Choroid plexus epithelial cell (primary cell): ENCODE measurements at regions not wholly inside any gene's neighbourhood (a gene's known extent, or its start where the extent isn't known, plus 50 kb on each side); places are given as distances from the start of the nearest gene placed in this dataset.
"Not testable (repeated sequence)": the region's sequence is repeated elsewhere in the genome, so short reads cannot be mapped to it uniquely, and the experiment has no call there.

Experiments
- DNase-seq: peaks from one replicate; pipeline ENCODE4 v3.0.0-alpha.2; 2010; ENCODE audit warnings: low read depth
- H3K4me3 ChIP-seq: 2 replicates; pipeline ENCODE4 v1.5.1; 2011; ENCODE audit warnings: low read depth, mild to moderate bottlenecking, control low read depth, low read length, moderate library complexity
- CTCF ChIP-seq: conservative IDR thresholded peaks from 2 replicates; pipeline ENCODE4 v1.5.1; 2011; ENCODE audit warnings: low read depth, mild to moderate bottlenecking, control low read depth, inconsistent platforms, low read length, moderate library complexity

DNA sequence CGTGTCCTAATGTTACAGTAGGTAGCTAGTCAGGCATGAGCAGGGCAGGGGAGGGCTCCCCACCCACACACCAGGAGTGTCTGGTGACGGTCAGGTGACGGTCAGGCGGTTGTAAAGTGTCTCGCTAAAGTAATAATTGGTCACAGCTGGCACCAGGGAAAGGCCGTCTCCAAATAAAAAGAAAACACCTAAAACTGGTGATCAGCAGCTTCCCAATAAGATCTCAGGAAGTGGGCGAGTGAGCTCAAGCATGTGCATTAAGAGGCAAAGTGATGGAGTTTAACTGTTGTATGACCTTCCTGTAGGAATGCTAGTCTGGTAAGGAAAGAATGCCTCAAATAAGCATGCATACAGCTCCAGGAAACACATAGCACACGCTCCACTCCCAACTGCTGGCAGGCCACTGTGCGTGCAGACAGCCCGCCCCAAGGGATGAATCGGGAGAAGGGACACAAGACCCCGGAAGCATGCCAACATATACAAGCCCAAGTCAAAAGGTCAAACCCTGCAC is 177.1 kb downstream of the RNF144A start:
- DNase-seq, result peak; percentile 26
- TF ChIP-seq CTCF, result no peak
- no peak overlapping the region for H3K4me3 ChIP-seq

DNA sequence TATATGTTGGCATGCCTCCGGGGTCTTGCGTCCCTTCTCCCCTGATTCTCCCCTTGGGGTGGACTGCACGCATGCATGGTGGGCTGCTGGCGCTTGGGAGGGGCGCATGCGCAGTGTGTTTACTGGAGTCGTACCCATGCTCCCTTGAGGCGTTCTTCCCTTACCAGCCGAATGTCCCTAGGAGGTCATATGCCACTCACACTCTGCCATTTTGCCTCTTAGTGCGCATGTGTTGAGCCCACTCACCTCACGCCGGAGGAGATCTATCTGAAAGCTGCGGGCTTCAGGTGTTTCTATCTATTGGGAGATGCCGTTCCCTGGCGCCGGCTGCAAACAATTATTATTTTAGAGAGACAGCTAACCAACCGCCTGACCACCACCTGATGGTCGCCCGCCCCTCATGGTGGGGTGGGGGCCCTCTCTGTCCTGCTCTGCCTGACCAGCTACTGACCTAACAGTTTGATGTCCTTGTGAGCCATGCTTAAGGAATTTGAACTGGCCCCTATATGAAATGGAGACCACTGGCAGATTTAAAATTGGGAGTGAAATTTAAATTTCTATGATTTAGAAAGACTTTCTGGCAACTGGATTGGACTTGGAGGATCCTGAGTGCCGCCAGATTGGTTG is 179.6 kb downstream of the RNF144A start:
- H3K4me3 ChIP-seq, result no peak overlapping the region
- no peak for TF ChIP-seq CTCF
- no peak for DNase-seq

GRCh38 chr2:7097353-7097895 is 180.2 kb downstream of the RNF144A start:
- peak; percentile 98 for TF ChIP-seq CTCF
- H3K4me3 ChIP-seq, result no peak overlapping the region
- DNase-seq, result peak; percentile 71

GRCh38 chr2:7098816-7099215 is 181.6 kb downstream of the RNF144A start:
- no peak overlapping the region for H3K4me3 ChIP-seq
- TF ChIP-seq CTCF, result no peak
- DNase-seq, result no peak

- DNase-seq, result not testable (repeated sequence)
Observed at GRCh38 chr2:7099687-7100086, 182.5 kb downstream of the RNF144A start.

GRCh38 chr2:7102826-7103225 is 185.6 kb downstream of the RNF144A start:
- no peak overlapping the region for H3K4me3 ChIP-seq
- no peak for TF ChIP-seq CTCF
- no peak for DNase-seq

More at GRCh38 chr2:7099687-7100086, 182.5 kb downstream of the RNF144A start:
- not testable (repeated sequence) for H3K4me3 ChIP-seq

DNA sequence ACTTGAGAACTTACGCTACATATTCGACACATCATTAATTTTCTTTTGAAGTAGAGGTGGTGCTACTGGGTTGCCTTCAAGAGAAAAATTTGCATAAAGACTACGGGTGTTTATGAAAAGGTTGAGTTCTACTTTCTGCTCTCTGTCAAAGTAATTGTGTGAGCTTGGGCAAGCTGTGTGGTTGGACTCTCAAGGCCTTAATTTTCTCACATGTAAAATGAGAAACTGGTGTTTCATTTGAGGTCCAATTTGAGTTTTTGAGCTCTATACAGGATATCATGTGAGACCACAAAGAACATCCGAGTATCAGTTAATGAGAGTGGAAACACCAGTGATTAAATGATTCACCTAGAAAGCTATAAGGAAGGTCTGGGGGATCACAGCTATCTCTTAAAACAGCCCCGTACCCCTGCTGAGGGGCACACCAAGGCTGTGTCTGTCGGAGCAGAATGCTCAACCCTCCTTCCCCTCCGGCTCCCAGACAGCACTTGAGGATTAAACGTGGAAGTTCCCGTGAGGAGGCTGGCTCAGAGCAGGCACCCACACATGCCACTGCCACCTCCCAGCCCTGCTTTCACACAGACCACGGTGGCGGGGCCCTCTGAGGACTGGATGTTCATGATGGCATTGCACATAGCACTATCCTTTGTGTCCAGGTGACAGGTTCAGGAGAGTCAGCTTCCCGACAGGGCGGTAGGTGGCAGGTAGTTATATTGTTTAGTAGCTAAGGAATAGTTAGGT is 191.8 kb downstream of the RNF144A start:
- TF ChIP-seq CTCF, result no peak

More for the DNA sequence above, 191.8 kb downstream of the RNF144A start:
- H3K4me3 ChIP-seq, result no peak overlapping the region
- DNase-seq, result no peak
